ENCODE measurements at regions not wholly inside any gene's neighbourhood (a gene's known extent, or its start where the extent isn't known, plus 50 kb on each side); places are given as distances from the start of the nearest gene placed in this dataset.

DNA sequence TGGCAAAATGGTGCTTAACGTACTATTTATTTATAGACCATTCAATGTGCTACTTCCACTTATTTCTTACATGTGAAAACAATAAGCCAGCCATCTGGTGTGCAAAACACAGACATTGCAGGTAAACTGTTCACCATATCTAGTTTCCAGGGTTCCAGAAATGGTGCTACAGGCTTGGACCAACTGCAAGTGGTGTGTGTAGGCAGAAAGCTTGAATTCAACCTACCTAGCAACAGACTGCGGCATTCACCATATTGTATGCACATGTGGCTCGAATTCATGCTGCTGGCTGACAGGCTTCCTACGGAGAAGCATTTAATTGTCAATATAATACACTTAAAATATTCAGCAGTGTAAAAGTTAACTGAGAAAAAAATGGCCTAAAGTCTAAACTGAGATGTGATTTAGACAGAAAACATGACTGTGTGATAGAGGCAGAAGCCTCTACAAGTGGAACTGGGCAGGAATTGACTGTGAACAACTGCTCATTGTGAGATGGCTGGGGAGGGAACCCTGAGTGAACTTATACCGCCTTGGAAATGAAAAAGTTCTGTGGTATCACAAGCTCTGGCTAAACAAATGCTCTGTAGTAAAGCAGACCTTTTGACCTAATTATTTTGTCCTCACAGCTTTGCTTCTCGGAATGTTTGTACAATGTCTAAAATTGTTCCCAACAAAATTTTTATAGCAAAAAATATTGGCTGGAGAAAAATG lies 434.7 kb downstream of the GRIA2 start:
- DNase-seq: no peak

DNA sequence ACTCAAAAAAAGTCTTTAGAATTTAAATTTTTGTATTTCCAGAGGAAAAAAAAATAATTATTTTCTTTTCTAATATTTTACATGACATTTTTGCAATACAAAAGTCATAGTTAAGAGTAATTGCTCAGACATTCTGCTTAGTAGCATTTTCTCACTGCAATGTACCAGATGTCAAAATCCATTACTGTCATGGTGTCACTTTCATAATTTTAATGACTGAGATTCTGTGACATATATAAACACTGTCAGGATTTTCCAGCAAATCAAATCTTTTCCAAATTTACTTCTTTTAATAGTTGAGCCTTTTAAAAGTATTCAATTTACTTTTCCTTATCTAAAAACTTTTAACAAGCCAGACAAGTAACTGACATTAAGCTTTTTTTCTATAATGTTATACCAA lies 422.7 kb downstream of the GRIA2 start:
- no peak for DNase-seq

DNA sequence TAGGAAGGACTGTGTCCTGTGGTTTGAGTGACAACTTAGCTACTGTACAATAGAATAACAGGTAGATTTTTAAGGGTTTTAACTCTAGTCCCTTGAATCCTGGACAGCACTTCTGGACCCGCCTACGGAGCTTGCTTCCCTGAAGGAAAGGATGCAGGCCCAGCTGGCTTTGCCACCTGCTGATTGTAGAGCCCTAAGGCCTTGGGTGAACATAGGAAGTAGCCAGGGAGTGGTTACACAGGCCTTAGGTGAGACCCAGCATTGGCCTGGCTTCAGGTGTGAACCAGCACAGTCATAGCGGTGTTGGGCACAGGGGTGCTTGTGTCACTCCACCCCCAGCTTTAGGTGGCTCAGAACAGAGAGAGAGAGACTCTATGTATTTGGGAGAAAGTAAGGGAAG lies 413.5 kb downstream of the GRIA2 start:
- no peak for DNase-seq

- DNase-seq: no peak
Measured at GRCh38 chr4:157616741-157617472, 396.4 kb downstream of the GRIA2 start.

DNA sequence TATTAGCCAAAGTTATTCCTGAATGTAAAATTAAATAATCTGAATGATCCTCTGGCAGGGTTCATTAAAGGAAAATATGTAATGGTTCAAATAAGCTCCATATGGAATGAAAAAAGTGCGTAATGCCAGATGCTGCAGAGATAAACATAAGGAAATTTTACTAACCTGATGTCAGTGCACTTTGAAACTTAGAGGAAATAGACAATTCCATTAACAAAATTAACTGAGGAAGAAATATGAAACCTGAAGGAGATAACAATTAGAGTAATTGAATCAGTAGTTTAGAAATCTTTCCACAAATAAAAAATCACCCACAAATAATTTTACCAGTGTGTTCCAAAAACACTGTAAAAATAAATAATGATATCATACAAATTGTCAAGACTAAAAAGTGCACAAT lies 387.5 kb downstream of the GRIA2 start:
- no peak for DNase-seq

- no peak for DNase-seq
Measured at GRCh38 chr4:157600583-157600982, 380.1 kb downstream of the GRIA2 start.

- DNase-seq: no peak
Measured at GRCh38 chr4:157591245-157591644, 370.7 kb downstream of the GRIA2 start.

DNA sequence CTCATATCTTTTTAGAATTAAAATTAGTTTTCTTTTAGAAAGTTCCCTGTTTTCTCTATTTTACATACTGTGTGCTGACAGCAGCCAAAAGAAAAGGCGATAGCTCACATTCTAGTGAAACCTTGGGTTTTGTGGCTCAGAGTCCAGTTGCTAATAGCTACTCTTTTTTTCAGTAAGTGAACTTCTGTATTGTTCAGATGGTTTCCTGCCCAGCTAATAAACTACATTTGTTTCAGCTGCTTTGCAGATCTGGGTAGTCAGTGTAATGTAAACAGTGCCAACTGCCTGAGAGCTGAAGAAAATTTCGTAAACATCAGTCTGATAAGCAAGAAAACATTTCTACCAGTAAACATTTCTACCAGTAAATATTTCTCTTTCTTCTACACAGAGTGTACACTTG lies 370.2 kb downstream of the GRIA2 start:
- no peak for DNase-seq

GRCh38 chr4:157587681-157588423 lies 367.3 kb downstream of the GRIA2 start:
- DNase-seq: no peak

GRCh38 chr4:157582141-157582540 lies 361.6 kb downstream of the GRIA2 start:
- no peak for DNase-seq

GRCh38 chr4:157576671-157577217 lies 356.2 kb downstream of the GRIA2 start:
- DNase-seq: no peak

DNA sequence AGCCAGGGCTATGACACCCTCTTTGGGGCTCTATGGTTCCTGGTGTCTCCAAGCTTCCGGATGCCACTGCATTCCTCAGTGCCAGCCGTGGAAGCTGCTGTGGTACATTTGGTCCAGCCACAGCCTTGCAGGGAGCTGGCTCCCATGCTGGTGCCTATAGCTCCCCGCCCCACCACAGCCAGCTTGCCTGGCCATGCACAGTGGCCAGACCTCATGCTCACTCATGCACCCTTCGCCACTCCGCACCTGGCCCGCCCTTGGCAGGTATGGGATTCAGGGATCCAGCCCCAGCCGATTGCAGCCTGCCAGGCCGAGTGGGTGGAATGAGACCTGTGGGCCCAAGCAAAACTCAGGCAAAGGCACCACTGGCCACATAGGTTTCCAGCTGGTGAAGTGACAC lies 354.8 kb downstream of the GRIA2 start:
- DNase-seq: no peak

DNA sequence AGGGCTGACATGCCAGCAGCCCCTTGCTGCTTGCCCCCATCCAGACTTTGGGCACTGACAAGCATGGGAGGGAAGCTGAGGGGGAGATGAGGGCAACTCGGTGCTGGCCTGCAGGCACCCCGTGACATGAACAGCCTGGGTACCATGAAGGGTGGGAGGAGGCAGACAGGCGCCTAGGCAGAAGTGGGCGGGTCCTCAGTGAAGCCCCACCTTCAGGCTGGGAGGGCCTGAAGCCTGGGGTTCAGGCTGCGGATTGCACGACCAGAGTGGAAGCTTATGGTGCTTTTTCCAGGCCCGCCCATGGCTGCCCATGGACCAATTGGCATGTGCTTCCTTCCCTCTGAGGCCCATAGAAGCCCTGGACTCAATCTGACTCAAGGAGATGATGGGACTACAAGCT lies 354.1 kb downstream of the GRIA2 start:
- no peak for DNase-seq

DNA sequence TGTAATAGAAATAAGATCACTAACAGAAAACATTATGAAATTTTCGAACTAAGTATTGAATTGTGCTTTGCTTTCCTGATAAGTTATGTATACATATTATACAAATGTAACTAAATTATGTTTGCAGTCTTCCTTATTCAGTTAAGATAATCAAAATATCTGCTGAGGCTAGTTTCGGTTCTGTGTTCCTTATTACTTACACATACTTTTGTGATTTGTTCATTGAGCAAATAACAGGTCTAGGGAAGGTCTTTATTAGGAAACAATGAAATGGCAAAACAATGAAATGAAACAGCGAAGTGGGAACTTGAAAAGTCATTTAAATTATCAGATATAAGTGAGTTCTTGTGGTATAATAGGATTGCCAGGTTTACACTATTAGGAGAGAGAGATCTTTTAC lies 352.4 kb downstream of the GRIA2 start:
- no peak for DNase-seq

- DNase-seq: no peak
Measured at GRCh38 chr4:157572284-157572683, 351.8 kb downstream of the GRIA2 start.

DNA sequence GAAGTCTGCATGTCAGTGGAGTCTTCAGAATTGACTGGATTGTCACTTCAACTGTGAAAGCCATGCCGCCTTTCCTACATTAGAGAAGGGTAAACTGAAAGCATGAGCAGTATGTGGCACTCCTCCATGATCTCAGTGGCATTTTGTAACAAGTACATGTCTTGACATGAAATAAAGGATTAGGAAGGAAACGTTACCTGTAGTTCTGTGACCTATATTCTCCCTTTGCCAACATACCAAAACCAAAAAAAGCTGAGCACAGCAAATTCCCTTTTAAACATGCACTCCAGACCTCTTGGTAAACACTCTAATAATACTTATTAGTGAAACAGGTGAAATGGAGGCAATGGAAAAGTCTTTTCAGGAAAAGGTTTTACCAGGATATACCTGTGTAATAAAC lies 344.2 kb downstream of the GRIA2 start:
- no peak for DNase-seq

- DNase-seq: no peak
Measured at GRCh38 chr4:157564218-157564617, 343.7 kb downstream of the GRIA2 start.

- no peak for DNase-seq
Measured at GRCh38 chr4:157558016-157558415, 337.5 kb downstream of the GRIA2 start.

DNA sequence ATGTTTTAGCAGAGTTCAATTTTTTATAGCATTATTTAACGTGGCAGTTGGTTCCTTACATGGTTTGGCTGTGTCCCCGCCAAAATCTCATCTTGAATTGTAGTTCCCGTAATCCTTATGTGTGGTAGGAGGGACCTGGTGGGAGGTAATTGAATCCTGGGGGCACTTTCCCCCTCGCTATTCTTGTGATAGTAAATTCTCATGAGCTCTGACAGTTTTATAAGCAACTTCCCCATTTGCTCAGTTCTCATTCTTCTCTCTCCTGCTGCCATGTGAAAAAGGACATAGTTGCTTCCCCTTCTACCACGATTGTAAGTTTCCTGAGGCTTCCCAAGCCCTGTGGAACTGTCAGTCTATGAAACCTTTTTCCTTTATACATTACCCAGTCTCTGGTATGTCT lies 329.5 kb downstream of the GRIA2 start:
- no peak for DNase-seq

DNA sequence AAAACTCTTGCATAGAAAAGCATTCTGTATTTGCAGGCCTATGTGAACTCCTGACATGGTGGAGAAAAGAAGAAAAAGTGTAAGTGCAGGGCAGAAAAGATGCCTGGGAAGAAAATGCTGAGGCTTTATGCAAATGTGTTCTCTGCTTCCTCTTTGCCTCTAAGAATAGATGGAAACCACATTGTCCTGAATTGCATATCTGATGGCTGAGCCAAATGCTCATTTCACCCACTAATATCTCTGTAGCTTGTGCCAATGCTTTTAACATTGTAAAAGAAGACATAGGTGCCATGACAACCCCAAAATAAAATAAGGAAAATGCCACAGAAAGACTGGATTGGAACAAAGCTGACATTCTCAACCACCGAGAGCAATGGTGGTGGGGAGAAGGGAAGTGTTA lies 307.4 kb downstream of the GRIA2 start:
- DNase-seq: no peak

- DNase-seq: no peak
Measured at GRCh38 chr4:157521906-157522305, 301.4 kb downstream of the GRIA2 start.

DNA sequence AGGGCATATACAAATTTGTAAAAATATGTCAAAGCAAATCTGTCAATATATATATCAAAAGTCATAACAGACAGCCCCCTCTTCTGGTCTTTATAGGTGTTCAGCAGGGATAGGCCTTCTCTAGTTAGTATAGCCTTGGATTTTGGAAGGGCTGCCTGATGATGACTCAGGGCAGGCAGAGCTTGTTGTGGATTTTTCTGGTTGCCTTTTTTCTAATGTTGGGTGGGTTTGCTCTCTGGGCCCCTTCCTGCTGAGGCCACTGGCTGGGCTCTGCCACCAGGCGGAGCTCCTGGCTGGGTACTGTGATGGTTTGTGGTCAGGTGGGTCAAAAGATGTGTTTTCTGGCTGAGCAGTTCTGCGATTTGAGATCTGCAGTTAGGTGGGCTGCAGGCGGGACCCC lies 294.2 kb downstream of the GRIA2 start:
- no peak for DNase-seq

GRCh38 chr4:157509341-157509740 lies 288.8 kb downstream of the GRIA2 start:
- no peak for DNase-seq

DNA sequence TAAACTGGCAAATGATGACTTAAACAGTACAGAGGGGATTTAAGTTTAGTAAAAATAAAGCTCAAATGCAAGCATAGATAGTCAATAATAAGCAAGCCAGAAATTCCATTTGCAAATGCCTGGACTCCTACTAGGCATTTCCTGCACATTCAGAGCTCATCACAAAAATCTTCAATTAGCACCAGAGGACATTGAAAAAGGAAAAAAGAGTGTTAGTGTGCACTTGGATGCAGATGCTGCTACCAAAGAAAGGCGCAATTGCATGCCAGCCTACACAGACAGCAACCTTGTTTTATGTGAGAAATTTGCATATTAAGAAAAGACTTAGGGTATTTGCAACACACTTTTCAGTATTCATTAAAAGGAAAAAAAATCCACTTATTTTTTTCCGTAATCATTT lies 282.1 kb downstream of the GRIA2 start:
- no peak for DNase-seq
